ENCODE measurements at regions not wholly inside any gene's neighbourhood (a gene's known extent, or its start where the extent isn't known, plus 50 kb on each side); places are given as distances from the start of the nearest gene placed in this dataset.

DNA sequence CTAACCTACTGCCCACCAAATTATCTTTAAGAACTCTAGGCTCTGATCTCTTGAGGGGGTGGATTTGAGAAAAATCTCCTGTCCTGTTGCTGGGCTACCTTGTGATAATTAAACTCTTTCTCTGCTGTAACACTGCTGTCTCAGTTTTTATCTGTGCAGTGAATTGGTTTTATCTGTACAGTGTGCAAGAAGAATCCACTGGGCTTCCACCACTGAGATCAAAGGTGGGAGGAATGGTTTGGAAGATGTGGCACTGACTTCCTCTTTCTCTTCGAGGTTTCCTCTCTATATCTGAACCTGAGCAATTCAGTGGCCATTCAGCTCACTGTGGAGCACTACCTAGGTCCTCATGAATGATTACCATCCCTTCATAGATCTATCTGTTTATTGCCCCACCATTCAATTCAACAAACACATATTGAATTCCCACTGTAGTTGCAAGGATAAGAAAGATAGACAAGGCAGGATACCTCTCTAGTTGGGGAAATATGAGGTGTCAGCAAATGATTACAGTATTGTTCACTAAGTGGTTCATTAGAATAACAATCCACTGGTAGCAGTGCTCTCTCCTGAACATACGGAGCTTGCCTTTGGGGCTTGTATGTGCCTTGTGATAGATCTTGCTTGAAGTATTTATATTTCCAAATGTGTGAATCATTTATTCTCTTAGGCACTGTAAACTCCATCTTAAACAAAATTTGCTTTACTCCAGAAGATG lies 172.1 kb upstream of the ARG1 start:
- no peak overlapping the region for H3K4me3 ChIP-seq (ENCODE audit: control insufficient read depth, low read depth, low read length)
- TF ChIP-seq, protein P1, sequence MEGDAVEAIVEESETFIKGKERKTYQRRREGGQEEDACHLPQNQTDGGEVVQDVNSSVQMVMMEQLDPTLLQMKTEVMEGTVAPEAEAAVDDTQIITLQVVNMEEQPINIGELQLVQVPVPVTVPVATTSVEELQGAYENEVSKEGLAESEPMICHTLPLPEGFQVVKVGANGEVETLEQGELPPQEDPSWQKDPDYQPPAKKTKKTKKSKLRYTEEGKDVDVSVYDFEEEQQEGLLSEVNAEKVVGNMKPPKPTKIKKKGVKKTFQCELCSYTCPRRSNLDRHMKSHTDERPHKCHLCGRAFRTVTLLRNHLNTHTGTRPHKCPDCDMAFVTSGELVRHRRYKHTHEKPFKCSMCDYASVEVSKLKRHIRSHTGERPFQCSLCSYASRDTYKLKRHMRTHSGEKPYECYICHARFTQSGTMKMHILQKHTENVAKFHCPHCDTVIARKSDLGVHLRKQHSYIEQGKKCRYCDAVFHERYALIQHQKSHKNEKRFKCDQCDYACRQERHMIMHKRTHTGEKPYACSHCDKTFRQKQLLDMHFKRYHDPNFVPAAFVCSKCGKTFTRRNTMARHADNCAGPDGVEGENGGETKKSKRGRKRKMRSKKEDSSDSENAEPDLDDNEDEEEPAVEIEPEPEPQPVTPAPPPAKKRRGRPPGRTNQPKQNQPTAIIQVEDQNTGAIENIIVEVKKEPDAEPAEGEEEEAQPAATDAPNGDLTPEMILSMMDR (conservative IDR thresholded peaks at IDR 0.05; ENCODE audit: control insufficient read depth, insufficient read depth, low read depth, low read length): no peak
- no peak for DNase-seq (ENCODE audit: low read depth)

DNA sequence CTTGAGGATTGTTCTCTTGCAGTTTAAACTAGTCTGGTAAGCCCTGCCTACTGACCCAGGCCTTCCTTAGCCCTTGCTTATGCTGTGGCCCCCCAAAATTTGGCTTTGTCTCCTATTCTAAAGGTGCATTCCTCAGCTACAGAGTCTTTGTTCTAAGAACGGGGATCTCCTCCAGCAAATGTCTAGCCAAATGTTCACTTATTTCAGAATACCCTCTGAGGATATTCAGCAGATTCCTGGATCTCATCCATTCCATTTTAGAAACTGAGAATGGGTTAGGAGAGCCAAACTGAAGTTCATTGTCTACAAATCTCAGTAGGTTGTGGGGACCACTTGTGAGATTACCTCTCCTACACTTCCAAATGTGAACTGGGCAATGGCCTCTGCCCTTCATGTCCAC lies 164.2 kb upstream of the ARG1 start:
- no peak for DNase-seq (ENCODE audit: low read depth)
- H3K4me3 ChIP-seq (ENCODE audit: control insufficient read depth, low read depth, low read length): no peak overlapping the region
- TF ChIP-seq, protein P1 (conservative IDR thresholded peaks at IDR 0.05; ENCODE audit: control insufficient read depth, insufficient read depth, low read depth, low read length): no peak

- TF ChIP-seq, protein P1 (conservative IDR thresholded peaks at IDR 0.05; ENCODE audit: control insufficient read depth, insufficient read depth, low read depth, low read length): no peak
- DNase-seq (ENCODE audit: low read depth): no peak
- no peak overlapping the region for H3K4me3 ChIP-seq (ENCODE audit: control insufficient read depth, low read depth, low read length)
These were observed 162.2 kb upstream of the ARG1 start for GRCh38 chr6:131410785-131411184.

GRCh38 chr6:131412960-131413830 lies 159.8 kb upstream of the ARG1 start:
- DNase-seq (ENCODE audit: low read depth): no peak
- no peak overlapping the region for H3K4me3 ChIP-seq (ENCODE audit: control insufficient read depth, low read depth, low read length)
- TF ChIP-seq, protein P1 (conservative IDR thresholded peaks at IDR 0.05; ENCODE audit: control insufficient read depth, insufficient read depth, low read depth, low read length): no peak

GRCh38 chr6:131413831-131414191 lies 159.2 kb upstream of the ARG1 start:
- no peak overlapping the region for H3K4me3 ChIP-seq (ENCODE audit: control insufficient read depth, low read depth, low read length)
- DNase-seq (ENCODE audit: low read depth): no peak
- TF ChIP-seq, protein P1 (conservative IDR thresholded peaks at IDR 0.05; ENCODE audit: control insufficient read depth, insufficient read depth, low read depth, low read length): no peak

DNA sequence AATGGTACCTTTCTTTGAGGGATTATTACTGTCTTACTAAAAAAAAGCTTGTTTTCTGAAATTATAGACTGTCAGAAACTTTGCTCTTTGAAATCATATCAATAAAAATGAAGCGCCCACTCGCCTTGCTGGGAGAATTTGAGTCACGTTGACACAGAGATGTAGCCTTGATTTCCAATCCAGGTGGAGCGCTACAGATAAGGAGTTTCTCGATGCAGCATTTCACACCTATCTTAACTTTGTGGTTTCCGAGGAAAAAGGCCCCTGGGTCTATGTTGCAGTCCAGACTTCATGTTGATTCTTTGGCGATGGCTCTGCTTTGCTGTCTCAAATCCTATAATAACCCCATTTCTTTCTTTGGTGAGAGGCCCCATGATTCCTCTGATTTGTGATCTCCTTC lies 158.1 kb upstream of the ARG1 start:
- H3K4me3 ChIP-seq (ENCODE audit: control insufficient read depth, low read depth, low read length): no peak overlapping the region
- TF ChIP-seq, protein P1 (conservative IDR thresholded peaks at IDR 0.05; ENCODE audit: control insufficient read depth, insufficient read depth, low read depth, low read length): no peak
- DNase-seq (ENCODE audit: low read depth): no peak
